ENCODE measurements at regions not wholly inside any gene's neighbourhood (a gene's known extent, or its start where the extent isn't known, plus 50 kb on each side); places are given as distances from the start of the nearest gene placed in this dataset.

DNA sequence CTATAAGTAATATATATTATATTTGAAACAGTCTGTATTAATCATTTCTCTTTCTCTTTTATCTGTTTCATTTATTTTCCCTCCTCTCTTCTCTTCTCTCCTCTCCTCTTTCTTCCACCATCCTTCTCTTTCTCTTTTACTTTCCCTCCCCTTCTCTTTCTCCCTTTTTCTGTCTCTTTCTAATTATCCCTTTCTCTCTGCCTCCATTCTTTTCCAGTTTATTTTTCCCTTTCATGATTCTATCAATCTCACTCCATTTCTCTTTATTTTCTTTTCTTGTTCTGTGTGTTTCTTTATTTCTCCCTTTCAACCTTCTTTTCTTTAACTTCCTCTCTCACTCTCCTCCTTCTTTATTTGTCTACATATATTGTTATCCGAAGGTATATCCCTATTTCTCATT, 399.8 kb upstream of the POU3F4 start:
- TF ChIP-seq, protein P1, sequence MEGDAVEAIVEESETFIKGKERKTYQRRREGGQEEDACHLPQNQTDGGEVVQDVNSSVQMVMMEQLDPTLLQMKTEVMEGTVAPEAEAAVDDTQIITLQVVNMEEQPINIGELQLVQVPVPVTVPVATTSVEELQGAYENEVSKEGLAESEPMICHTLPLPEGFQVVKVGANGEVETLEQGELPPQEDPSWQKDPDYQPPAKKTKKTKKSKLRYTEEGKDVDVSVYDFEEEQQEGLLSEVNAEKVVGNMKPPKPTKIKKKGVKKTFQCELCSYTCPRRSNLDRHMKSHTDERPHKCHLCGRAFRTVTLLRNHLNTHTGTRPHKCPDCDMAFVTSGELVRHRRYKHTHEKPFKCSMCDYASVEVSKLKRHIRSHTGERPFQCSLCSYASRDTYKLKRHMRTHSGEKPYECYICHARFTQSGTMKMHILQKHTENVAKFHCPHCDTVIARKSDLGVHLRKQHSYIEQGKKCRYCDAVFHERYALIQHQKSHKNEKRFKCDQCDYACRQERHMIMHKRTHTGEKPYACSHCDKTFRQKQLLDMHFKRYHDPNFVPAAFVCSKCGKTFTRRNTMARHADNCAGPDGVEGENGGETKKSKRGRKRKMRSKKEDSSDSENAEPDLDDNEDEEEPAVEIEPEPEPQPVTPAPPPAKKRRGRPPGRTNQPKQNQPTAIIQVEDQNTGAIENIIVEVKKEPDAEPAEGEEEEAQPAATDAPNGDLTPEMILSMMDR (conservative IDR thresholded peaks at IDR 0.05), result no peak

More for the DNA sequence above, 399.8 kb upstream of the POU3F4 start:
- H3K79me2 ChIP-seq (ENCODE audit: insufficient read depth, low read length), result no peaks in the 10 kb centered on the region
- no peak overlapping the region for H3K18ac ChIP-seq (ENCODE audit: insufficient read length, low read depth, low read length)
- H4K91ac ChIP-seq (ENCODE audit: insufficient read length, low read depth, low read length), result no peak overlapping the region
- H3K27me3 Mint-ChIP-seq (ENCODE audit: low read depth), result no peaks in the 10 kb centered on the region; the same call in none of the 2 replicates
- no peak overlapping the region for H2BK15ac ChIP-seq (ENCODE audit: low read depth, low read length)
- no peaks in the 10 kb centered on the region for H3K4me1 Mint-ChIP-seq
- WGBS (ENCODE audit: extremely low coverage, insufficient read length, low lambda C conversion rate), result 100% methylated on average over 1 of the region's 1 CpG
- H3K9me3 Mint-ChIP-seq, result peaks cover 34 to 43% of the 10 kb centered on the region in 2 experiments
- H3K79me1 ChIP-seq (ENCODE audit: insufficient read depth, low read depth, low read length, poor library complexity, severe bottlenecking), result no peaks in the 10 kb centered on the region
- no peak overlapping the region for H3K4me2 ChIP-seq (ENCODE audit: insufficient read depth, insufficient read length, low read length)
- no peaks in the 10 kb centered on the region for H3K27me3 ChIP-seq (ENCODE audit: insufficient read depth, low read length)
- DNase-seq, result no peak
- H3K4me3 Mint-ChIP-seq, result no peak overlapping the region
- H3K36me3 Mint-ChIP-seq (ENCODE audit: insufficient read depth in 1 of 3, low read depth in 3 of 3), result peaks cover 0 to 2% (median 0%) of the 10 kb centered on the region in 3 experiments; a peak in 1 of 7 replicates
- H2BK120ac ChIP-seq (ENCODE audit: low read depth, low read length, poor library complexity, severe bottlenecking), result no peak overlapping the region
- H3K27ac Mint-ChIP-seq, result no peak overlapping the region
- H3K4ac ChIP-seq (ENCODE audit: low read depth, low read length), result no peak overlapping the region
- H3K27ac ChIP-seq (ENCODE audit: insufficient read length, low read depth, low read length), result no peak overlapping the region
- no peak overlapping the region for H3K14ac ChIP-seq (ENCODE audit: insufficient read depth, low read length)
- H3K23ac ChIP-seq (ENCODE audit: insufficient read length, low read depth, low read length), result no peak overlapping the region
- no peak overlapping the region for H2AK5ac ChIP-seq (ENCODE audit: insufficient read length, low read length)
- H2BK20ac ChIP-seq (ENCODE audit: low read depth, low read length, poor library complexity, severe bottlenecking), result no peak overlapping the region
- no peak overlapping the region for H3T11ph ChIP-seq (ENCODE audit: low read length)
- no peak overlapping the region for H2BK12ac ChIP-seq (ENCODE audit: insufficient read length, low read depth, low read length)
- no peak overlapping the region for H4K8ac ChIP-seq (replicated peaks; ENCODE audit: insufficient read length, low read depth, low read length)
- H3K56ac ChIP-seq (ENCODE audit: insufficient read length, low read depth, low read length), result no peak overlapping the region
- H3K23me2 ChIP-seq (ENCODE audit: insufficient read length, low read depth, low read length, poor library complexity, severe bottlenecking), result no peaks in the 10 kb centered on the region
- H3K4me1 ChIP-seq (ENCODE audit: insufficient read depth, low read length), result no peaks in the 10 kb centered on the region
- H4K5ac ChIP-seq (ENCODE audit: insufficient read length, low read depth, low read length), result no peak overlapping the region
- no peak overlapping the region for H3K9ac ChIP-seq (ENCODE audit: extremely low read depth, insufficient read length, low read length)
- no peaks in the 10 kb centered on the region for H4K20me1 ChIP-seq (ENCODE audit: control insufficient read depth, insufficient read depth, insufficient read length)
- H3K9me3 ChIP-seq (ENCODE audit: control insufficient read depth, low read depth, low read length), result peaks cover 12% of the 10 kb centered on the region
- H2BK5ac ChIP-seq (ENCODE audit: insufficient read length, low read length), result no peak overlapping the region
- H2AFZ ChIP-seq (ENCODE audit: low read length), result no peak overlapping the region
